Activated CD8-positive, alpha-beta memory T cell treated with anti-CD3 and anti-CD28 coated beads for 36 hours (primary cell): ENCODE measurements at regions not wholly inside any gene's neighbourhood (a gene's known extent, or its start where the extent isn't known, plus 50 kb on each side); places are given as distances from the start of the nearest gene placed in this dataset.

ENCODE experiments used
- CTCF ChIA-PET: fragments of 350-600 bp; sonication (Branson Sonifier 250); formaldehyde crosslinking; loops from one replicate; lab custom pipeline; 2021; ENCODE audit warnings: antibody characterized with exemption; lab: Charles Lee
- POLR2A ChIA-PET: fragments of 350-600 bp; sonication (Branson Sonifier 250); formaldehyde crosslinking; loops from one replicate; lab custom pipeline; 2021; ENCODE audit warnings: antibody characterized with exemption; lab: Charles Lee

- POLR2A ChIA-PET, result interaction anchor here (0.6 to 0.7 kb wide), 4 partner anchors 11 to 284 kb away, joined by 4 to 6 read pairs (median 4); no protein-coding TSS in a partner anchor
- CTCF ChIA-PET, result interaction anchor here (1.2 kb wide), 1 partner anchor 31 kb away, joined by 4 read pairs; no protein-coding TSS in a partner anchor
These were observed 162.0 kb upstream of the GSE1 start for GRCh38 chr16:85451142-85451541.

- POLR2A ChIA-PET, result no interaction called here
- CTCF ChIA-PET, result no interaction called here
These were observed 161.3 kb upstream of the GSE1 start for GRCh38 chr16:85451641-85452363.

- POLR2A ChIA-PET, result no interaction called here
- CTCF ChIA-PET, result no interaction called here
These were observed 160.5 kb upstream of the GSE1 start for GRCh38 chr16:85452364-85453193.

DNA sequence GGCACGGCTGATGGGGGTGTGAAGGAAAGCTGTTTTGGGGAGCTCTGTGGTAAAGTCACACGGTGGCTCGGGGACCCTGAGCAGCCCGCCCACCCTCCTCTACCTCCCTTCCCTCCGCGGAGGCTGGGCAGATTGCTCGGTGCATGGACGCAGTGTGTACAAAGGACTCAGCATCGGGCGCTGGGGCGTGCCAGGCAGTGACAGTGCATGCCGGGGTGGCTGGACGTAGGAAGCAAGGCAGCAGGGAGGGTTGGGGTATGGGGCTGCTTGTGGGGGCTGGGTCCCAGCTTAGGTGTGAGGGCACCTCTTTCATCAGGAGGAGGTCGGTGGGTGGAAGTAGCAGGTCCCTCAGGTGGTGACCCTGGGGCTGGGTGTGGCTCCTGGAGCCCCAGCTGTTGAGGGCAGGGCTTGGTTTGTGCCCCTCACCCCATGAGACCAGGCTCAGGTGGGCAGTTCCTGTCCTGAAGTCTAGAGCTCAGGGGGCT is 159.9 kb upstream of the GSE1 start:
- ChIA-PET CTCF (no interaction called here), POLR2A (no interaction called here)

GRCh38 chr16:85453703-85454102 is 159.4 kb upstream of the GSE1 start:
- CTCF ChIA-PET, result interaction anchor here (1.3 kb wide), 1 partner anchor 25 kb away, joined by 3 read pairs; no protein-coding TSS in a partner anchor
- POLR2A ChIA-PET, result no interaction called here

GRCh38 chr16:85454171-85454872 is 158.8 kb upstream of the GSE1 start:
- ChIA-PET CTCF (interaction anchor here (1.3 kb wide), 1 partner anchor 25 kb away, joined by 3 read pairs; no protein-coding TSS in a partner anchor), POLR2A (no interaction called here)

- CTCF ChIA-PET, result no interaction called here
- POLR2A ChIA-PET, result no interaction called here
These were observed 157.6 kb upstream of the GSE1 start for GRCh38 chr16:85455534-85455933.

GRCh38 chr16:85457366-85457765 is 155.8 kb upstream of the GSE1 start:
- CTCF ChIA-PET, result no interaction called here
- POLR2A ChIA-PET, result no interaction called here

DNA sequence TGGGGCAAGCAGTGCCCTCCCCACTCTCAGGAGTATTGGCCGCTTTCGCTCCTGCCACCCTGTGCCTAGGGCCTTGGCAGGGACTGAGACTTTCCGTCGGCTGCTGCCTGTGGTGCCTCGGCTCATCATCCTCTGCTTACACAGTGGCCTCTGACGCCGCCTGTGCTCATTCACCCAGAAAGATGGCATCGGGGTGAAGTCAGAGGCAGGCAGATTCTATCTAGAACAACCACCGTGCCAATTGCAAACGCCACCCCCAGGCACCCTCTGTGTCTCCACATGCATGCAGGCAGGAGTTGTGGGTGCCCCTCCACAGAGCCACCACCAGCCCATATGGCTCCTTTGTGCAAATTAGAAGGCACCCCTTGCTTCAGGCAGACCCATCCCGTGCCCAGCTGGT is 154.2 kb upstream of the GSE1 start:
- POLR2A ChIA-PET, result no interaction called here
- CTCF ChIA-PET, result no interaction called here

- ChIA-PET CTCF (no interaction called here), POLR2A (no interaction called here)
These were observed 153.4 kb upstream of the GSE1 start for GRCh38 chr16:85459529-85460251.

- CTCF ChIA-PET, result interaction anchor here (1.0 kb wide), 1 partner anchor 39 kb away, joined by 4 read pairs; no protein-coding TSS in a partner anchor
These were observed 152.7 kb upstream of the GSE1 start for GRCh38 chr16:85460252-85461021.

GRCh38 chr16:85461022-85461813 is 151.9 kb upstream of the GSE1 start:
- ChIA-PET POLR2A (no interaction called here), CTCF (interaction anchor here (1.0 to 1.1 kb wide), 2 partner anchors 12 to 40 kb away, joined by 3 to 4 read pairs; no protein-coding TSS in a partner anchor)

More at GRCh38 chr16:85460252-85461021, 152.7 kb upstream of the GSE1 start:
- POLR2A ChIA-PET, result interaction anchor here (0.6 kb wide), 1 partner anchor 17 kb away, joined by 3 read pairs; no protein-coding TSS in a partner anchor

- ChIA-PET POLR2A (no interaction called here), CTCF (interaction anchor here (1.1 to 1.4 kb wide), 2 partner anchors 13 to 41 kb away, joined by 3 read pairs; no protein-coding TSS in a partner anchor)
These were observed 151.1 kb upstream of the GSE1 start for GRCh38 chr16:85461814-85462713.

- ChIA-PET POLR2A (no interaction called here), CTCF (interaction anchor here (1.4 kb wide), 1 partner anchor 41 kb away, joined by 3 read pairs; no protein-coding TSS in a partner anchor)
These were observed 150.2 kb upstream of the GSE1 start for GRCh38 chr16:85462714-85463611.
